IMR-90 (cell line): ENCODE measurements at regions not wholly inside any gene's neighbourhood (a gene's known extent, or its start where the extent isn't known, plus 50 kb on each side); places are given as distances from the start of the nearest gene placed in this dataset.

Source experiments
- ATAC-seq: fragments of 200-7000 bp; cut with Tn5 transposase; 2 replicates; pipeline ENCODE4 v1.9.1; 2020; ENCODE audit warnings: low read depth, mild to moderate bottlenecking, moderate library complexity
- BruUV-seq: library from RNA; stranded (reverse); fragments of 400-500 nt; replicated peaks from 2 replicates; lab custom pipeline; 2021; lab: Mats Ljungman, UMichigan
- CTCF ChIA-PET: fragments of 300-600 bp; formaldehyde crosslinking; extraction: SDS; loops from one replicate; lab custom pipeline; 2021; ENCODE audit warnings: antibody characterized with exemption; lab: Yijun Ruan, JAX
- POLR2A ChIA-PET: fragments of 300-600 bp; sonication (Branson Sonifier 250); formaldehyde crosslinking; loops from one replicate; lab custom pipeline; 2022; ENCODE audit warnings: antibody characterized with exemption; ENCODE audit not compliant: unreplicated experiment; lab: Charles Lee
- DNase-seq: peaks from one replicate; pipeline ENCODE4 v3.0.0; 2013
- H2AFZ ChIP-seq: replicated peaks from 2 replicates; pipeline ENCODE3; 2013; ENCODE audit warnings: low read length, mild to moderate bottlenecking; ENCODE audit not compliant: poor library complexity
- H2AK5ac ChIP-seq: 2 replicates; pipeline ENCODE4 v1.6.1; 2013; ENCODE audit warnings: low read depth, low read length, inconsistent platforms
- H2AK9ac ChIP-seq: replicated peaks from 2 replicates; pipeline ENCODE3; 2013; ENCODE audit warnings: mild to moderate bottlenecking, low read depth, low read length, moderate library complexity; ENCODE audit not compliant: poor library complexity
- H2BK120ac ChIP-seq: 2 replicates; pipeline ENCODE4 v1.6.1; 2013; ENCODE audit warnings: low read depth, low read length, inconsistent platforms
- H2BK15ac ChIP-seq: 3 replicates; pipeline ENCODE4 v1.6.1; 2013; ENCODE audit warnings: low read depth, low read length, inconsistent platforms
- H2BK20ac ChIP-seq: 2 replicates; pipeline ENCODE4 v1.6.1; 2013; ENCODE audit warnings: low read depth, mild to moderate bottlenecking, inconsistent platforms, low read length, moderate library complexity
- H2BK5ac ChIP-seq: 2 replicates; pipeline ENCODE4 v1.6.1; 2013; ENCODE audit warnings: mild to moderate bottlenecking, low read depth, low read length, inconsistent platforms; ENCODE audit not compliant: poor library complexity, severe bottlenecking
- H3K14ac ChIP-seq: replicated peaks from 2 replicates; pipeline ENCODE4 v1.6.1; 2013; ENCODE audit warnings: low read depth, low read length, inconsistent platforms
- H3K18ac ChIP-seq: 2 replicates; pipeline ENCODE4 v1.6.1; 2013; ENCODE audit warnings: low read depth, low read length, control low read depth
- H3K23ac ChIP-seq: 2 replicates; pipeline ENCODE4 v1.6.1; 2013; ENCODE audit warnings: low read depth, low read length, inconsistent platforms
- H3K27ac ChIP-seq: 2 replicates; pipeline ENCODE4 v1.5.1; 2013; ENCODE audit warnings: mild to moderate bottlenecking, control low read depth, low read length; ENCODE audit not compliant: insufficient read depth
- H3K27me3 ChIP-seq: 2 replicates; pipeline ENCODE4 v1.6.1; 2013; ENCODE audit warnings: low read length; ENCODE audit not compliant: control insufficient read depth, insufficient read depth
- H3K36me3 ChIP-seq: 2 replicates; pipeline ENCODE4 v1.6.1; 2013; ENCODE audit warnings: low read length, mixed read lengths; ENCODE audit not compliant: control insufficient read depth, insufficient read depth
- H3K4ac ChIP-seq: 2 replicates; pipeline ENCODE4 v1.6.1; 2013; ENCODE audit warnings: low read depth, low read length, inconsistent platforms
- H3K4me1 ChIP-seq: 2 replicates; pipeline ENCODE4 v1.6.1; 2013; ENCODE audit warnings: low read length, mixed read lengths; ENCODE audit not compliant: control insufficient read depth, insufficient read depth
- H3K4me2 ChIP-seq: 2 replicates; pipeline ENCODE4 v1.6.1; 2013; ENCODE audit warnings: low read depth, mild to moderate bottlenecking, control low read depth, low read length, moderate library complexity
- H3K4me3 ChIP-seq: 2 replicates; pipeline ENCODE4 v1.5.1; 2013; ENCODE audit warnings: low read depth, mild to moderate bottlenecking, control low read depth, low read length, moderate library complexity; ENCODE audit not compliant: insufficient read depth
- H3K56ac ChIP-seq: 2 replicates; pipeline ENCODE4 v1.6.1; 2013; ENCODE audit warnings: low read length, inconsistent platforms; ENCODE audit not compliant: insufficient read depth; ENCODE audit errors: extremely low read depth
- H3K79me1 ChIP-seq, 2 experiments: 2 replicates each; pipeline ENCODE4 v1.6.1; 2013; ENCODE audit warnings: low read length in 2 of 2, inconsistent platforms in 1 of 2, low read depth in 1 of 2
- H3K9ac ChIP-seq: 2 replicates; pipeline ENCODE4 v1.6.1; 2013; ENCODE audit warnings: low read depth, low read length, control low read depth
- H3K9me1 ChIP-seq: 2 replicates; pipeline ENCODE4 v1.6.1; 2013; ENCODE audit warnings: low read length, inconsistent platforms; ENCODE audit not compliant: insufficient read depth
- H3K9me3 ChIP-seq: 2 replicates; pipeline ENCODE4 v1.6.1; 2013; ENCODE audit warnings: low read length; ENCODE audit not compliant: control insufficient read depth, insufficient read depth
- H4K20me1 ChIP-seq: 2 replicates; pipeline ENCODE4 v1.6.1; 2013; ENCODE audit warnings: low read length, inconsistent platforms; ENCODE audit not compliant: insufficient read depth
- H4K5ac ChIP-seq: 2 replicates; pipeline ENCODE4 v1.6.1; 2013; ENCODE audit warnings: mild to moderate bottlenecking, low read depth, low read length, control low read depth
- H4K8ac ChIP-seq, 2 experiments: 2 replicates each; pipeline ENCODE4 v1.6.1; 2013; ENCODE audit warnings: low read depth in 2 of 2, low read length in 2 of 2, control low read depth in 1 of 2, inconsistent platforms in 1 of 2
- H4K91ac ChIP-seq: 2 replicates; pipeline ENCODE4 v1.6.1; 2013; ENCODE audit warnings: low read depth, low read length, inconsistent platforms; ENCODE audit not compliant: insufficient read depth
- NFE2L2 ChIP-seq: fragments of 150-350 bp; IDR thresholded peaks from 2 replicates; pipeline ENCODE4 v1.6.1; 2016; ENCODE audit warnings: low read depth, mild to moderate bottlenecking, low read length
- RAD21 ChIP-seq: IDR thresholded peaks from 2 replicates; pipeline ENCODE4 v1.6.1; 2012; ENCODE audit warnings: low read length, improper control_type of control experiment
- RFX5 ChIP-seq: IDR thresholded peaks from 2 replicates; pipeline ENCODE4 v1.8.0; 2012; ENCODE audit warnings: low read depth, mild to moderate bottlenecking, low read length, moderate library complexity
- WGBS, 2 experiments: methylation state at CpG; one replicate each; pipeline versions ENCODE4 v1.1.5 to v1.1.7; 2013; ENCODE audit warnings: missing lambda C conversion rate in 2 of 2; ENCODE audit not compliant: insufficient read length in 1 of 2; ENCODE audit errors: extremely low coverage in 2 of 2; 5-methylcytosine and 5-hydroxymethylcytosine counted together
- dilution Hi-C: fragments of 300-500 bp; cut with HindIII; formaldehyde crosslinking; loops from one replicate; pipeline ENCODE4 v1.14.3; 2018; ENCODE audit warnings: low sequenced_read_pairs; ENCODE audit not compliant: unreplicated experiment
- in situ Hi-C: fragments of 300-500 bp; cut with MboI; formaldehyde crosslinking; loops from 3 replicates; pipeline ENCODE4 v1.14.3; 2019; ENCODE audit warnings: low sequenced_read_pairs, inconsistent platforms, mixed read lengths
- intact Hi-C: fragments of 100-400 bp; cut with micrococcal nuclease; formaldehyde crosslinking; loops from 2 replicates; pipeline ENCODE4 v1.10.0; 2022

GRCh38 chr5:79853676-79854418, 137.2 kb downstream of the MTX3 start:
- no peak overlapping the region for H3K9ac ChIP-seq
- no peak overlapping the region for H2BK5ac ChIP-seq
- H2AFZ ChIP-seq = no peak overlapping the region
- H3K23ac ChIP-seq = no peak overlapping the region
- in situ Hi-C loops (loop anchor here (10.0 kb wide), 1 partner anchor 289 kb away; no protein-coding TSS in a partner anchor), dilution Hi-C loops (no loop called here), intact Hi-C loops (loop anchor here (10.0 kb wide), 1 partner anchor 619 kb away; the partner anchor contains the start of gene JMY)
- 56% methylated on average over 3 of the region's 8 CpGs; no CpG with 5 or more reads in 1 of the 2 experiments for WGBS, 2 experiments
- TF ChIP-seq RFX5 (no peak), RAD21 (no peak), NFE2L2 (no peak)
- no peak overlapping the region for H2BK15ac ChIP-seq
- H2BK20ac ChIP-seq = no peak overlapping the region
- H3K36me3 ChIP-seq = no peaks in the 10 kb centered on the region
- H3K14ac ChIP-seq = no peak overlapping the region
- H3K27me3 ChIP-seq = peaks cover 4% of the 10 kb centered on the region
- no peak overlapping the region for H4K5ac ChIP-seq
- H2BK120ac ChIP-seq = no peak overlapping the region
- H3K79me1 ChIP-seq = no peaks in the 10 kb centered on the region
- no peak for ATAC-seq
- no peak overlapping the region for H3K18ac ChIP-seq
- H3K56ac ChIP-seq = no peak overlapping the region
- no peaks in the 10 kb centered on the region for H3K9me3 ChIP-seq
- no peak overlapping the region for H2AK9ac ChIP-seq
- no TSS peak for BruUV-seq
- no peak overlapping the region for H3K4ac ChIP-seq
- POLR2A ChIA-PET = no interaction called here
- H3K4me3 ChIP-seq = no peak overlapping the region
- H2AK5ac ChIP-seq = no peak overlapping the region
- H3K27ac ChIP-seq = no peak overlapping the region
- H4K20me1 ChIP-seq = no peaks in the 10 kb centered on the region
- no peaks in the 10 kb centered on the region for H3K9me1 ChIP-seq
- peak; percentile 16 for DNase-seq
- no peaks in the 10 kb centered on the region for H3K4me1 ChIP-seq
- CTCF ChIA-PET = interaction anchor here (1.1 kb wide), 1 partner anchor 230 kb away, joined by 3 read pairs; no protein-coding TSS in a partner anchor
- H3K4me2 ChIP-seq = no peak overlapping the region
- H4K8ac ChIP-seq = no peak overlapping the region
- no peak overlapping the region for H4K91ac ChIP-seq
